ENCODE measurements at regions not wholly inside any gene's neighbourhood (a gene's known extent, or its start where the extent isn't known, plus 50 kb on each side); places are given as distances from the start of the nearest gene placed in this dataset.

DNA sequence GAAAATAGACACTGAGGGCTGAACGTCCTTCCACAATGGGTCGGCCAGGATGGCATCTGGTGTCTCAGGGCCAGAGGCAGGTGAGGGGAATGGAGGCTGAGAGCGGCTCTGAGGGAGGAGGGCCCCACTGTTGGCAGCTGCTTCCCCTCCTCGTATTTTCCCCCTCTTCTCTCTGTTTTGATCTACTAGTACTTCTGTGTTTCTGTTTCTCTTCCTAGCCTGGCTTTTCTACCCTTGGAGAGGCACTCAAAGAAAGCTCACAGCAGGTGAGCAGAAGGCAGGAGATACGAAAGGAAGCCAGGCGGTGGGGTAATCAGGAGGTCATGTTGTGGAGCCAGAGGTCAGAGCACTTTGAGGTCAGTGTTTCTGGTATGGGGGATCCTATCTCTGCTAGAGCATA lies 151.8 kb upstream of the GATB start:
- DNase-seq (ENCODE audit: low read depth in 2 of 3, low spot score in 1 of 3): no peak

DNA sequence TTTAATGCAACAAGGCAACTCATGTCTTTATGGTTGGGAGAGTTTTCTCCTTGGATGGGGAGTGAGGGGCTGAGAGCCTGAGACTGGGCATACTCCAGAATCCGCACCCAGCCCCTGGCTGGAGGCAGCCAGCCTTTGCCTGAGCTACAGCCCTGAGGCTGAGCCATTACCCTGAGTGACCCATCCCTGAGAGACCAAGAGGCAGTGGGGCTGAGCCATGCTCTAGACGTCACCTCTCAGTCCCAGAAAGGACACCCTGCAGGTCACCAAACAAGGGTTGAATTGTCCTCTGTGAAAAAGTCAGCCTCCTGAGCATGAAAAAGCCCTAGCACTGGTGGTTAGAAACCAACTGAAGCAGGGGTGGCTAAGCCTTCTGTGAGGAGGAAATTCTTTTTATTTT lies 151.2 kb upstream of the GATB start:
- DNase-seq (ENCODE audit: low read depth in 2 of 3, low spot score in 1 of 3): no peak

DNA sequence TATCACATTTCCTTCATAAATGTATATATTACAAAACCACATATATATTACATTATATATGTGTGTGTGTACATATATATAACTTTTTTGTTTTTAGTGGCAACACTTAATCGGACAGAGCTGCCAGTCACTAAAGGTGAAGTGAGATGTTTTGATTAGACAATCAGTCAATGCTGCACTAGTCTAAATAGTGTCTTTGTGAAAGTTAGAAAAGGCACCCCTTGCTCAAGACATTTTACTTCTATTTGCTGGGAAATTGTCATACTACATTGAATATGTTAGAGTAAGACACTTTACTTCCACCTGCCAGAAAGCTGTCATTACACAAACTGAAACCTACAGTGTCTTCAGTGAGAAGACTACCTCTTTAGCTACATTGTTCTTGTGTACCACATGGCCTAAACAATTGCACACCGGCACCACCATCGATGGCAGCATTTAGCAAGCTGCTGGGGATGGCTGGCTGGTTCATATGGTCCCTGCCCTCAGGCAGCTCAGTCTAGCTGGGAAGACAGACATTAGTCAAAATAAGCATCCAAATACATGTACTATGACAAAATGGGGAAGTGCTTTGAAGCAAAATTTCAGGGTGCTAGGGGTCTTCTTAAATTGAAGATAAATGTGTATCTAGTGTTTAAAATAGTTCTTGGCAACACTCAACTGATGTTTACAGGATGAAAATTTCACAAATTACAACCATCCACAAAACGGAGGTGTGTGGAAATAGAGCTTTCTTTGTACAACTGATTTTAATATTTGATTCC lies 148.1 kb upstream of the GATB start:
- no peak for DNase-seq (ENCODE audit: low read depth in 2 of 3, low spot score in 1 of 3)

DNA sequence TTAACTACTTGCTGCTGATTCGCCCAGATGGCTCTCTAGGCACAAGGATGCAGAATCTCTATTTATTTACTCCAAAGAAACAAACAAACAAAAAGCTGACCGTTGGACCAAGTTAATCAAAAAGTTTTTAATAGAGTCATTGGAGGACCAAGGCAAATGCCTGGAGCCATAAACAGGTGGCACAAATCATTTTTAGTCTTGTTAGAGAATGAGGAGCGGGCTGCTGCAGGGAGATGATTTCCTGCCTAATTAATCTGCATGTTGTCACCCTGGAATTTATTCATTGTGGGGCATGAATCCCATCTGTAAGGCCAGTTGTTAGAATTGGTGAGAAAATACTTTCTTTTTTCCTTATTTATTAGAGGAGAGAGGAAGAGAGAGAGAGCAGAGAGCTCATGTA lies 147.4 kb upstream of the GATB start:
- no peak for DNase-seq (ENCODE audit: low read depth in 2 of 3, low spot score in 1 of 3)

DNA sequence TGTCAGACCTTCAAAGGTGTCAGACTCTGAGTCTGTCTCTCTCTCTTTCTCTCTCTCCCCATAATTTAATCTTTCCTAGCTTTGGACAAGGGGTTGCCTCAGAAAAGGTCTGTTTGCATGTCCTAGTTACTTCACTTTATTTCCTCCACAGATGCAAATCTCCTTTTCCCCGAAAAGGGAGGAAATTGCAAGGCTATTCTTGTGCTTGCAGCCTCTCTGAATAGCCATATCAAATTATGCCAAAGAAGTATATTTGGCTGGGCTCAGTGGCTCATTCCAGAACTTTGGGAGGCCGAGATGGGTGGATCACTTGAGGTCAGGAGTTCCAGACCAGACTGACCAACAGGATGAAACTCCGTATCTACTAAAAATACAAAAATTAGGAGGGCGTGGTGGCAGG lies 145.6 kb upstream of the GATB start:
- DNase-seq (ENCODE audit: low read depth in 2 of 3, low spot score in 1 of 3): no peak

DNA sequence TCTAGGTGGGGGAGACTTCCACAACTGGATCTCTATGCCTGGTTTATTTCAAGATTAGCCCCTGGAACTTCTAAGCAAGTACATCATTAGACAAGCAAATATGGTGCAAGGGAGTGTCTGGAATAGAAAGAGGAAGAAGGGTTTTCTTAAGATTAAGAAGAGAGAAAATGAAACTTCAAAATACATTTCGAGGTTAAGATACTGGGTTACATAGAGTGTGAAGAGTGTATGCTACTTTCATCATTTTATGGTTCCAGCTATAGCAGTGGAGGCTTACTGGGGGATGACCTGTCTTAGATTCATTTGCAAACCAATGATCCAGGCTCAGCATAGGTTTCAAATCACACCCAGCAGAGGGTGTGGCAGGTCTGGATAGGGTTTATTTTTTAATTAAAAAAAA lies 144.4 kb upstream of the GATB start:
- no peak for DNase-seq (ENCODE audit: low read depth in 2 of 3, low spot score in 1 of 3)

- no peak for DNase-seq (ENCODE audit: low read depth in 2 of 3, low spot score in 1 of 3)
These were observed 140.8 kb upstream of the GATB start for GRCh38 chr4:151901631-151902030.

- DNase-seq (ENCODE audit: low read depth in 2 of 3, low spot score in 1 of 3): no peak
These were observed 136.1 kb upstream of the GATB start for GRCh38 chr4:151896880-151897279.

DNA sequence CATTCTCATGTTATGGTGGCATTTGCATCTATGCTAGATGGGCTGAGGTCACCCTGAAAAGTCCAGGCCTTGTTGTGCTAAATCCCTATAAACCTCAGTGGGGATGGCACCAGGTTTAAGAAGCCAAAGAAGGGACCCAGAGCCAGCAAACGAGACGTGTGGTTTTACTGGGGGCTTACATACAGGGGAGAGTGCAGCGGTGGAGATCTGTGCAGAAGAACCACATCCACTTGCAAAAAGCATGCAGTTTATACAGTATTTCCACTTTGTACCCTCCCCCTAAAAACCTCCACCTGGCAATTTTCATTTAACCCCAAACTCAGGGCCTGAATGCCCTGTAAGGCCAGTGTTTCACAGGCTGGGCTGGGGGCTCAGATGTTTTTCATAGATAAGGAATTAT lies 134.9 kb upstream of the GATB start:
- no peak for DNase-seq (ENCODE audit: low read depth in 2 of 3, low spot score in 1 of 3)

GRCh38 chr4:151894246-151894645 lies 133.4 kb upstream of the GATB start:
- DNase-seq (ENCODE audit: low read depth in 2 of 3, low spot score in 1 of 3): no peak

DNA sequence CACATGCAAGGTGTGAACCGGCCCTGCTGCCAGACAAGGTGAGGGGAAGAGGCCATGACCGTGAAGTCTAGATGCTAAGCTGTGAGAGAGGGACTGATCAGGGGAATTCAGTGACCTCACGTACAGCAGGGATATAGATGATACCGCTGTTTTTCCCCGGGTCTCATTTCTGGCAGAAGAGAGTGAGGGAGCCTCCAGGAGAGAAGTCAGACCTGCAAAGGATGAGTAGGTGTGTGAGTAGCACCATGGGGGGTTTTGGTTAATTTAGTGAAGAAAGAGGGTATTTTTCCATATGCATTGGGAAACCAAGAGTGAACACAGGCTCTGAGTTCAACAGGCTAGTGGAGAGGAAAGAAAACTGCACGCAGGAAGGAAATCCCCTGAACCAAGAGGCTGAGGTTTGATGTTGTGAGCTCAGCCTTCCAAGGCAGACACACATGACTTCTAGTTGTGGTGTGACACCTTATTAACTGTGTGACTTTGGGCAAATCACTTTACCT lies 127.6 kb upstream of the GATB start:
- DNase-seq (ENCODE audit: low read depth in 2 of 3, low spot score in 1 of 3): no peak

- no peak for DNase-seq (ENCODE audit: low read depth in 2 of 3, low spot score in 1 of 3)
These were observed 127.0 kb upstream of the GATB start for GRCh38 chr4:151887816-151888180.

- no peak for DNase-seq (ENCODE audit: low read depth in 2 of 3, low spot score in 1 of 3)
These were observed 126.4 kb upstream of the GATB start for GRCh38 chr4:151887031-151887815.

DNA sequence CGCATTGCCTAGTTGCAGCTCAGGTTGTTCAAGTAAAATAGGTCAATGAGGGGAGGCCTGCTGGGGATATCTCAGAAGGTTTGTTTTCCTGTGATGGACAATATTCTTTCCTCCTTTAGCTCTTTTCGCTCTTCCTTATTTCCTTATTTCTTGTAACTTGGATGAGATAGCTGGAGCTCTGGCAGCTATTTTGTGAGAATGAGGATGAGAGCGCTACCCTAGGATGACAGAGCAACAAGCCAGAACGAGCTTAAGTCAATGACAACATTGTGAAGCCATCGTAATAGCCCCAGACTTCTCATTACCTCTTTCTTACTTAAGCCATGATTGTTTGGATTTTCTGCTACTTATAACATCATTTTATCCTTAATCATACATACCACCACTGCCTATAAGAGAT lies 124.3 kb upstream of the GATB start:
- no peak for DNase-seq (ENCODE audit: low read depth in 2 of 3, low spot score in 1 of 3)

DNA sequence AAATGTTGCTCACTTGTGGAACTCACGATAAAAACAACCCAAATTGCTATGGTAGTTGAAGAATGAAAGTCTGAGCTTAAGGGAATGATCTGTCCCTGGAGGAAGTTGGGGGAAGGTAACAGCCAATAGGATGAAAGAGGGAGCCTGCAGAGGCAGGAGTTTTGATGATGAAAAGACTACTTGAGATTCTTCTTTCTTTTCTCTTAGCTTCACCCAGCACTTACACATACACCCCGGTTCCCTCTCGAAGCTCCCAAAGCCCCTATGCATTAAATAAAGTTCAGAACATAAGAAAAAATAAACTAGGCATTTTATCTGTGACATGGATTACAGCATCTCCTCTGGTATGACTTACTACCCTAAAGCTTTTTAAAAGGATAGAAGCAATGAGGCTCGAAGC lies 122.9 kb upstream of the GATB start:
- no peak for DNase-seq (ENCODE audit: low read depth in 2 of 3, low spot score in 1 of 3)

DNA sequence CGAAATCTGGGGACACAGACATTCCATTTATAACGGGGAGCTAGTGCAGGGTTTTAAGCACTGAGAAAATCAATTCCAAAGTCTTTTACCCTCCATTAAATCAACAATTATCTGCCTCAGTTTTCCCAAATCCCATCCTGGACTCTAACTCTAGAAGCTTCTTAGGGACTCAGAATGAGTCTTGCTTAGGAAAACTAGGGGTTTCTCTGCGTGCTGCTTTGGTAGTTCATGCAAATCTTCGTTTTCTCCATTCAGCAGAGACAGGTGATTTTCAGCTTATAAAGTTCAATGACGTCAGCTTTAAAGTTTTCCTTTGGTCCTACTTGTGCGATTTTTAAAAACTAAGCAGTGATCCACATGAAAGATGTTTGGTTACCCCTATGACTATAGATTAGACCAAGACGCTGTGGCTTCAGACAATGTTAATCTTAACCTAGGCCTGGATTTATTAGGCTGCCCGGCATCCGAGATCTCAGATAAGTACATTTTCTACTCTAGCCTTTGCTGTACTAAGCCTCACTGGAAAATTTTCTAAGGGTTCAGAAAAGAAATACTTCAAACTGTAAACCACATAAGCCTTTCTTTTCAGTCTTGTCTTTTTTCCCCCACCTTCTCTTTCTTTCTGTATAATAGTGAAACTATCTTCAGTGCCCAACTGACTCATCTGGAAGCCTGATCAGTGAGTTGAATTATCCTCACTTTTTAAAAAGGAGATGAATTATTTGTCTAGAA lies 121.4 kb upstream of the GATB start:
- DNase-seq (ENCODE audit: low read depth in 2 of 3, low spot score in 1 of 3): no peak

DNA sequence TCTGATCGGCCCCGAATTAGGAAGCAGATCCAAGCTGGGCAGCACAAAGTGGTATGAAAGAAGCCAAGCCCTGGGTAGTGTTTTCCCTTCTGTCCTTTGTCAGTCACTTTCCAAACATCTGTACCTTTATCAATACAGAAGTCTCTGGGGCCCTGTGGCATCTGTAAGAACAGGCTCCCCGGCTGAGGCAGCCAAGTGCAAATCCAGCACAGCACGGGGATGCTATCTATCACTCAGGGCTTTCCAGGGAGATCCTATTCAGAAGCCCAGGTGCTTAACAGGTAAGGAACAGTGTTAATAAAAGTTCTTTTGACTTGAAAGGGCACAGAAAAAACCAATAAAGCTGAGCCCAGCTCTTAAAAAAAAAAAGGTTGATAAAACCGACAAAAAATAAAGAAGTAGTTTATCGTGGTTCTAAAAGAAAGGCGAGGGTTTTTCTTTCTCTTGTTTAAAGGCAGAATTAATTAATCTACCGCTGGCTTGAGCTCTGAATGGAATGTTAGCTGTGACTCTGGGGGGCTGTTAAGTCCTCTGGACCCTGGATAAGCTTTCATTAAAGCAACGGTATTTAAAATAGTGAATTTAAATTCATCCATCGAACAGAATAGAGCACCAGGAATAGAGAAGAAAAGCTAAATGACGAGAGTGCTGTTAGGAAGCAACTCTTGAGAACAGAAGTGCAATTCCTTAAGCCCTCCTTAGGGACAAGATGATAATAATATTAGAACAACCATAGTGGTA lies 119.1 kb upstream of the GATB start:
- DNase-seq (ENCODE audit: low read depth in 2 of 3, low spot score in 1 of 3): no peak

DNA sequence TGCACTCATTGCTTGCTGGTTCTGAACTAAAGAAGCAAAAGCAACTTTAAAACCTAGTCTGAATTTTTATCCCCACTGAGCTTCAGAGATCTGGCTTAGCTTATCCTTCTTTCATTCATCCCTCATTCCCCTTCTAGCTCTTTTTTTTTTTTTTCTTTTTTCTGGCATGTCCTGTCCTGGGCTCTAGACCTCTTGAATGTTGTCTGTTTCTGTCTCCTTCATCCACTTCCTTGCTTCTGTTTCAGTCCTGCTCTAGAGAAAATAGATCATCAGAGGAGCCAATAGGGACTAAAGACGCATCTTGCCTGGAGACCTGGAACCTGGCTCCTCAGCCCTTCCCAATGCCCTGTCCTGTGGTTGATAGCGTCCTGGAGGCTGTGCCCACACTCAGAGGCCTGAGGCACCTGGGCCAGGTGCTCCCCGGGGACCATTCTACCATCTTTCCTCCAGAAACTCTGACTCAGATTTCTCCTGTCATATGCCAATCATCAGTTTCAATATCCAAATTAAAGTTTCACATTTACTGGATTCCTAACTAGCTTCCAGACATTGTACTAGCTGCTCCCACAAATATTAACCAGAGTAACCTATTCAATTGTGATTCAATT lies 115.7 kb upstream of the GATB start:
- DNase-seq (ENCODE audit: low read depth in 2 of 3, low spot score in 1 of 3): no peak

DNA sequence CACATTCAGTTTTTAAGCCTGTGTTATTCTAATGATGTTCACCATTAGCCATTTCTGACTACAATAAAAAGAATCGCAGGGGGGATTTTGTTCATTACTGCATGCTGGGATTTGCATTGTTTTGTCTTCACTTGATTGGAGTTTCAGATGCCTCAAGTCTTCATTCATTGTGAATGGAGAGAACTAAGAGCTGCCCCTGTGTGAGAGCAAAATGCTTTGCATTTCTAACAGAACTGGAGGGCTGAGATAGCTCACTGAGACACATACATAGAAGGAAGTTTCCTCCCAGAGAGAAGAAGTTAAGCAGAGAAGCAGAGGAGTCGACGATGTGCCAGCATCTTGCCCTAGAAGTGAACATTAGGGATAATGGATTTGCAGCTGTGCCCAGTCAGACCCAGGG lies 113.5 kb upstream of the GATB start:
- no peak for DNase-seq (ENCODE audit: low read depth in 2 of 3, low spot score in 1 of 3)

DNA sequence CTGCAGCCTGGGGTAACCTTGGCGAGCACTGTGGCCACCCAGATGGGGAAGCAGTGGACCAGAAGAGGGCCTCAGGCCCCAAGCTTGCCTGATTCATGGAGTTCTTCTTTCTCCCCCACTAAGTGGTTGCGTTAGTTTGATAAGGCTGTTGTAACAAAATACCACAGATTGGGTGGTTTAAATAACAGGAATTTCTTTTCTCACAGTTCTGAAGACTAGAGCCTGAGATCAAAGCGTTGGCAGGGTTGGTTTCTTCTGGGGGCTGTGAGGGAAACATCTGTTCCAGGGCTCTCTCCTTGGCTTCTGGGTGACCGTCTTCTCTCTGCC lies 105.7 kb upstream of the GATB start:
- DNase-seq (ENCODE audit: low read depth in 2 of 3, low spot score in 1 of 3): no peak

Measured in stimulated activated CD4-positive, alpha-beta T cell treated with anti-CD3 and anti-CD28 coated beads, Interleukin-12 subunit alpha, Interleukin-12 subunit beta, amount 100 ng/mL, for 48 hours (primary cell).